ENCODE measurements at regions not wholly inside any gene's neighbourhood (a gene's known extent, or its start where the extent isn't known, plus 50 kb on each side); places are given as distances from the start of the nearest gene placed in this dataset.

DNA sequence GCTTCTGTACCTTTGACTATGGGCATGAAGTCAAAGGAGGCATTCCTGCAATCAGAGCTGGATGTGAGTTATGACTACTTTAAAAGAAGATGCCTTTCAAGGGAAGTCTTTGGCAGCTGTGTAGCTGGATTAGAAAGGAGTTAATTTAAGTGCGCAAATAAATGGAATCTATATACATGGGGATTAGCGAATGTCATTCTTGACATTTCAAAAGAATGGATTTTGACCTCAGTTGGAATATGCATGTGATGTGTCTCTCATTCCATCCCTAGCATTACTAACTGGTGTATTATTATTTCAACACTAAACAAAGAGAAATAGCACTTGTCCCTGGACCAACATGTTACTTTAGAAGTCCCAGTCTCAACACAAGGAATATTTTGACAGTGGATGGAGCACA is 359.6 kb upstream of the SLC24A2 start (continued):
- TF ChIP-seq, protein P1, sequence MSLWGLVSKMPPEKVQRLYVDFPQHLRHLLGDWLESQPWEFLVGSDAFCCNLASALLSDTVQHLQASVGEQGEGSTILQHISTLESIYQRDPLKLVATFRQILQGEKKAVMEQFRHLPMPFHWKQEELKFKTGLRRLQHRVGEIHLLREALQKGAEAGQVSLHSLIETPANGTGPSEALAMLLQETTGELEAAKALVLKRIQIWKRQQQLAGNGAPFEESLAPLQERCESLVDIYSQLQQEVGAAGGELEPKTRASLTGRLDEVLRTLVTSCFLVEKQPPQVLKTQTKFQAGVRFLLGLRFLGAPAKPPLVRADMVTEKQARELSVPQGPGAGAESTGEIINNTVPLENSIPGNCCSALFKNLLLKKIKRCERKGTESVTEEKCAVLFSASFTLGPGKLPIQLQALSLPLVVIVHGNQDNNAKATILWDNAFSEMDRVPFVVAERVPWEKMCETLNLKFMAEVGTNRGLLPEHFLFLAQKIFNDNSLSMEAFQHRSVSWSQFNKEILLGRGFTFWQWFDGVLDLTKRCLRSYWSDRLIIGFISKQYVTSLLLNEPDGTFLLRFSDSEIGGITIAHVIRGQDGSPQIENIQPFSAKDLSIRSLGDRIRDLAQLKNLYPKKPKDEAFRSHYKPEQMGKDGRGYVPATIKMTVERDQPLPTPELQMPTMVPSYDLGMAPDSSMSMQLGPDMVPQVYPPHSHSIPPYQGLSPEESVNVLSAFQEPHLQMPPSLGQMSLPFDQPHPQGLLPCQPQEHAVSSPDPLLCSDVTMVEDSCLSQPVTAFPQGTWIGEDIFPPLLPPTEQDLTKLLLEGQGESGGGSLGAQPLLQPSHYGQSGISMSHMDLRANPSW (CRISPR knock-in tag; conservative IDR thresholded peaks at IDR 0.05; ENCODE audit: low read depth), result no peak
- TF ChIP-seq ZNF416 (CRISPR knock-in tag; IDR thresholded peaks at IDR 0.05) (no peak), USF1 (CRISPR knock-in tag; IDR thresholded peaks at IDR 0.05) (no peak), ATF6 (CRISPR knock-in tag; IDR thresholded peaks at IDR 0.05) (no peak), ZNF317 (CRISPR knock-in tag; IDR thresholded peaks at IDR 0.05; ENCODE audit: borderline replicate concordance, low read depth) (no peak), CBFB (CRISPR knock-in tag; IDR thresholded peaks at IDR 0.05; ENCODE audit: low read depth) (no peak), KAT7 (CRISPR knock-in tag; IDR thresholded peaks at IDR 0.05; ENCODE audit: borderline replicate concordance) (no peak), JUN (CRISPR knock-in tag; IDR thresholded peaks at IDR 0.05) (no peak), GTF2I (CRISPR knock-in tag; conservative IDR thresholded peaks at IDR 0.05) (no peak), NR1H2 (CRISPR knock-in tag; IDR thresholded peaks at IDR 0.05) (no peak), ZNF671 (CRISPR knock-in tag; IDR thresholded peaks at IDR 0.05) (no peak)
- TF ChIP-seq, protein P2, sequence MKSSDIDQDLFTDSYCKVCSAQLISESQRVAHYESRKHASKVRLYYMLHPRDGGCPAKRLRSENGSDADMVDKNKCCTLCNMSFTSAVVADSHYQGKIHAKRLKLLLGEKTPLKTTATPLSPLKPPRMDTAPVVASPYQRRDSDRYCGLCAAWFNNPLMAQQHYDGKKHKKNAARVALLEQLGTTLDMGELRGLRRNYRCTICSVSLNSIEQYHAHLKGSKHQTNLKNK (CRISPR knock-in tag; IDR thresholded peaks at IDR 0.05), result no peak
- TF ChIP-seq, protein P3, sequence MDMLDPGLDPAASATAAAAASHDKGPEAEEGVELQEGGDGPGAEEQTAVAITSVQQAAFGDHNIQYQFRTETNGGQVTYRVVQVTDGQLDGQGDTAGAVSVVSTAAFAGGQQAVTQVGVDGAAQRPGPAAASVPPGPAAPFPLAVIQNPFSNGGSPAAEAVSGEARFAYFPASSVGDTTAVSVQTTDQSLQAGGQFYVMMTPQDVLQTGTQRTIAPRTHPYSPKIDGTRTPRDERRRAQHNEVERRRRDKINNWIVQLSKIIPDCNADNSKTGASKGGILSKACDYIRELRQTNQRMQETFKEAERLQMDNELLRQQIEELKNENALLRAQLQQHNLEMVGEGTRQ (CRISPR knock-in tag; IDR thresholded peaks at IDR 0.05), result no peak

DNA sequence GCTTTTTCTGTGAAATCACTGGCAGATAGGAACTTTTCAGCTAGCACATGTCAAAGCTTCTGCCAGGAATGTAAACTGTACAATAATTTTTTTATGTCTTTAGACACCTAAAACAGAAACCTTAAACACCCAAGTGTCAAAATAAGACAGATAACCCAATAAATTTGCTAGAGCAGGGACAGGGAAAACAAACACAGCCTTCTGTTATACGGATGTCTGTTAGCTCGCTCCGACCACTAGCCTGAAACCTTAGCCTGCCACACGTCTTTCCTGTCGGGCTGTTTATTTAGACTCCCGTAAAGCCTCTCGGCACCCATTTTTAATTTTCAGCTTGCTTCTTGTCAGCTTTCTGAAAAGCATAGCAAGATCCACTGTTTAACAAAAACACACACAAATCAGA is 355.4 kb upstream of the SLC24A2 start:
- no peak for DNase-seq (ENCODE audit: low spot score)

GRCh38 chr9:20139763-20140290 is 351.0 kb upstream of the SLC24A2 start:
- ATAC-seq (peak; percentile 75), DNase-seq (ENCODE audit: low spot score) (no peak)
- ChIA-PET CTCF (interaction anchor here (2.5 kb wide), 1 partner anchor 675 kb away, joined by 8 read pairs; no protein-coding TSS in a partner anchor), POLR2A (no interaction called here)
- peaks cover 21% of the 10 kb centered on the region for H3K4me1 Mint-ChIP-seq
- H3K27me3 Mint-ChIP-seq (ENCODE audit: low read depth), result no peaks in the 10 kb centered on the region
- no peaks in the 10 kb centered on the region for H3K9me3 Mint-ChIP-seq
- no peak overlapping the region for H3K4me3 Mint-ChIP-seq
- H3K36me3 Mint-ChIP-seq, result no peaks in the 10 kb centered on the region
- H3K27ac Mint-ChIP-seq, result no peak overlapping the region
- TF ChIP-seq, protein P4, sequence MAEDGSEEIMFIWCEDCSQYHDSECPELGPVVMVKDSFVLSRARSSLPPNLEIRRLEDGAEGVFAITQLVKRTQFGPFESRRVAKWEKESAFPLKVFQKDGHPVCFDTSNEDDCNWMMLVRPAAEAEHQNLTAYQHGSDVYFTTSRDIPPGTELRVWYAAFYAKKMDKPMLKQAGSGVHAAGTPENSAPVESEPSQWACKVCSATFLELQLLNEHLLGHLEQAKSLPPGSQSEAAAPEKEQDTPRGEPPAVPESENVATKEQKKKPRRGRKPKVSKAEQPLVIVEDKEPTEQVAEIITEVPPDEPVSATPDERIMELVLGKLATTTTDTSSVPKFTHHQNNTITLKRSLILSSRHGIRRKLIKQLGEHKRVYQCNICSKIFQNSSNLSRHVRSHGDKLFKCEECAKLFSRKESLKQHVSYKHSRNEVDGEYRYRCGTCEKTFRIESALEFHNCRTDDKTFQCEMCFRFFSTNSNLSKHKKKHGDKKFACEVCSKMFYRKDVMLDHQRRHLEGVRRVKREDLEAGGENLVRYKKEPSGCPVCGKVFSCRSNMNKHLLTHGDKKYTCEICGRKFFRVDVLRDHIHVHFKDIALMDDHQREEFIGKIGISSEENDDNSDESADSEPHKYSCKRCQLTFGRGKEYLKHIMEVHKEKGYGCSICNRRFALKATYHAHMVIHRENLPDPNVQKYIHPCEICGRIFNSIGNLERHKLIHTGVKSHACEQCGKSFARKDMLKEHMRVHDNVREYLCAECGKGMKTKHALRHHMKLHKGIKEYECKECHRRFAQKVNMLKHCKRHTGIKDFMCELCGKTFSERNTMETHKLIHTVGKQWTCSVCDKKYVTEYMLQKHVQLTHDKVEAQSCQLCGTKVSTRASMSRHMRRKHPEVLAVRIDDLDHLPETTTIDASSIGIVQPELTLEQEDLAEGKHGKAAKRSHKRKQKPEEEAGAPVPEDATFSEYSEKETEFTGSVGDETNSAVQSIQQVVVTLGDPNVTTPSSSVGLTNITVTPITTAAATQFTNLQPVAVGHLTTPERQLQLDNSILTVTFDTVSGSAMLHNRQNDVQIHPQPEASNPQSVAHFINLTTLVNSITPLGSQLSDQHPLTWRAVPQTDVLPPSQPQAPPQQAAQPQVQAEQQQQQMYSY (CRISPR knock-in tag; IDR thresholded peaks at IDR 0.05), result no peak
- TF ChIP-seq SMAD3 (CRISPR knock-in tag; IDR thresholded peaks at IDR 0.05; ENCODE audit: borderline replicate concordance), result no peak
- TF ChIP-seq, protein P1 (CRISPR knock-in tag; conservative IDR thresholded peaks at IDR 0.05; ENCODE audit: low read depth), result no peak
- no peak for TF ChIP-seq NR1H2 (CRISPR knock-in tag; IDR thresholded peaks at IDR 0.05)
- TF ChIP-seq, protein P5, sequence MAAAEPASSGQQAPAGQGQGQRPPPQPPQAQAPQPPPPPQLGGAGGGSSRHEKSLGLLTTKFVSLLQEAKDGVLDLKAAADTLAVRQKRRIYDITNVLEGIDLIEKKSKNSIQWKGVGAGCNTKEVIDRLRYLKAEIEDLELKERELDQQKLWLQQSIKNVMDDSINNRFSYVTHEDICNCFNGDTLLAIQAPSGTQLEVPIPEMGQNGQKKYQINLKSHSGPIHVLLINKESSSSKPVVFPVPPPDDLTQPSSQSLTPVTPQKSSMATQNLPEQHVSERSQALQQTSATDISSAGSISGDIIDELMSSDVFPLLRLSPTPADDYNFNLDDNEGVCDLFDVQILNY (CRISPR knock-in tag; IDR thresholded peaks at IDR 0.05), result no peak
- TF ChIP-seq ZNF423 (CRISPR knock-in tag; IDR thresholded peaks at IDR 0.05), result no peak

More for the DNA sequence above, 355.4 kb upstream of the SLC24A2 start:
- no peak overlapping the region for H3K4me3 Mint-ChIP-seq
- ChIA-PET POLR2A (interaction anchor here (0.6 kb wide), 1 partner anchor 215 kb away, joined by 7 read pairs; no protein-coding TSS in a partner anchor), CTCF (no interaction called here)
- no peak overlapping the region for H3K27ac Mint-ChIP-seq
- H3K27me3 Mint-ChIP-seq (ENCODE audit: low read depth), result no peaks in the 10 kb centered on the region
- H3K9me3 Mint-ChIP-seq, result no peaks in the 10 kb centered on the region
- H3K36me3 Mint-ChIP-seq, result no peaks in the 10 kb centered on the region
- TF ChIP-seq NR2C2 (CRISPR knock-in tag; IDR thresholded peaks at IDR 0.05), result no peak
- no peak for TF ChIP-seq NFYB (CRISPR knock-in tag; conservative IDR thresholded peaks at IDR 0.05; ENCODE audit: low read depth)
- TF ChIP-seq FOXP1 (CRISPR knock-in tag; IDR thresholded peaks at IDR 0.05; ENCODE audit: borderline replicate concordance), result no peak
- TF ChIP-seq SMAD4 (CRISPR knock-in tag; IDR thresholded peaks at IDR 0.05), result no peak
- TF ChIP-seq JAZF1 (CRISPR knock-in tag; IDR thresholded peaks at IDR 0.05), result no peak
- no peak for TF ChIP-seq GABPB1 (CRISPR knock-in tag; IDR thresholded peaks at IDR 0.05)
- peaks cover 16% of the 10 kb centered on the region for H3K4me1 Mint-ChIP-seq
- no peak for ATAC-seq
